ENCODE measurements at regions not wholly inside any gene's neighbourhood (a gene's known extent, or its start where the extent isn't known, plus 50 kb on each side); places are given as distances from the start of the nearest gene placed in this dataset.

GRCh38 chr22:19644314-19645223, 69.7 kb upstream of the SEPTIN5 start:
- TF ChIP-seq CTCF (IDR thresholded peaks at IDR 0.05) (no peak), POLR2A (IDR thresholded peaks at IDR 0.05) (no peak)

All from thyroid gland (tissue), 4 donors.